Smooth muscle cell of the brain vasculature (primary cell): ENCODE measurements at regions not wholly inside any gene's neighbourhood (a gene's known extent, or its start where the extent isn't known, plus 50 kb on each side); places are given as distances from the start of the nearest gene placed in this dataset.
"Not testable (repeated sequence)": the region's sequence is repeated elsewhere in the genome, so short reads cannot be mapped to it uniquely, and the experiment has no call there.

Experiments
- DNase-seq: peaks from one replicate; pipeline ENCODE4 v3.0.0-alpha.2; 2012; ENCODE audit warnings: low read depth, low spot score

GRCh38 chr5:36526537-36526936 lies 79.9 kb upstream of the SLC1A3 start:
- DNase-seq = no peak

DNA sequence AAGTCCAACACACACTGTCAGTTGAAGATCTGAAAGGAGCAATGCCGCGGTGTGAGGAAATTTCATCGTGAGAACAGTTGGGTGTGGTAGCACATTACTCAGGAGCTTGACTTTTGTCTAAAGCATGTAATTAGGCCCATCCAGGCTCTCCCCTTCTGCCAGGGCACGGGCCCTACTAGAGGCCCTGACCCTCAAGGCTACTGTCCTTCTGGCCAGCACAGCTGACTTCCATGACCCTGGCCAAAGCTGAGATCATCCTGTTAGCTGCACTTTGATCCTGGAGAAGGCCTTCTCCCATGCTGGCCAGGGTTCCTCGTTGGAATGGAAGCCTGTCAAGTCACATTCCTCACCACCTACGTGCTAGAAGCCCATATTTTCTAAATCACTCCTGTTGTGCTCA lies 77.8 kb upstream of the SLC1A3 start:
- no peak for DNase-seq

GRCh38 chr5:36529142-36529541 lies 77.3 kb upstream of the SLC1A3 start:
- DNase-seq = no peak

DNA sequence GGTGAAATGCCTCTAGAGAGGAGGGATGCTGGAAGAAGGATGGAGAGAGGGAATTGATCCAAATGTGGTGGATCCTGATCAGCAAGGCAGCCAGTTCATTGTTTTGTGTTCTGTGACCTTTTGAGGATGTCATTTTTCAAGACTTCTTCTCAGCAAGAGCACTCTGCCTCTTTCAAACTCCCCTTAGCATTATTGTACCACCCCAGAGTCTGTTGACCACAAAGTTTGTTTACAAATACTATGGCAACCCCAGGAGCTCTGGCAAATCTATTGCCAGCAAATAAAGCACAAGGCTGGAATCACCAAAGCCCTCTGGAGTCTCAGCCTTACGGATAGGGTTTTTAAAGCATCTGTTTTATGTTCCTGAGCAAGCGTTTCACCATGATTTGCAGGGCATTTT lies 76.2 kb upstream of the SLC1A3 start:
- peak; percentile 82 for DNase-seq

DNA sequence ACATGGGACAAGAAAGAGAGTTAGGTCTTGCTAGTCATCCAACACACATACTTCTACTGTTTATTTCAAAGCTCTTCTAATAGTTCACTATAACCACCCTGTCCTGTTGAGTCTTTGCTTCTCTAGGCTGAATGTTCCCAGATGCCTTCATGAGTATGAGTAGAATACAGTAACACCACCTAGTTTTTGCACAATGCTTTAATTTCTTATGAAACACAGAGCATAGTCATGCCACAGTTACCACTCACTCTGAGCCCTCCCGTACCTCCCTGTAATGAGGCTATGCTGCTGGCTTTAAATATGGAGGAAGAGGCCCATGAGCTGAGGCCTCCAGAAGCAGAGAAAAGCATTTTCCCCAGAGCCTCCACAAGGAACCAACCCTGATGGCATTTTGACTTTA lies 75.0 kb upstream of the SLC1A3 start:
- DNase-seq = no peak

DNA sequence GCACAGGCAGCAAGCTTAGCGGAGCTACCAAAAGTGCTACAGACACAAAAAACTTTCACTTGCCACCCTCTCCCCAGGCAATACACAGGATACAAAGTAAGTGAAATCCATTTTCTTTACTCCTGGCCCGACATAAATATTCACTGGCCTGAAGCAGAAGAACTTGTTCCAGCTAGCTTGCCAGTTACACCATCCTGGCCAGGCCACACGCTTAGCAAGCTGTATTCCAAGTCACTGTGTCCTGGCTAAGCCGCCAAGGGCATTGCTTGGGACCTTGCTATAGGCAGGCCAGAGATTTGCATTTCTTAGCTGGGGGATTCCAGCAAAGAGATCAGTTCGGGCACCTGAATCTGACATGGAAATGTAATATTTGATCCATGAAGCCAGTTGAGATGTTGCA lies 71.0 kb upstream of the SLC1A3 start:
- DNase-seq = no peak

DNA sequence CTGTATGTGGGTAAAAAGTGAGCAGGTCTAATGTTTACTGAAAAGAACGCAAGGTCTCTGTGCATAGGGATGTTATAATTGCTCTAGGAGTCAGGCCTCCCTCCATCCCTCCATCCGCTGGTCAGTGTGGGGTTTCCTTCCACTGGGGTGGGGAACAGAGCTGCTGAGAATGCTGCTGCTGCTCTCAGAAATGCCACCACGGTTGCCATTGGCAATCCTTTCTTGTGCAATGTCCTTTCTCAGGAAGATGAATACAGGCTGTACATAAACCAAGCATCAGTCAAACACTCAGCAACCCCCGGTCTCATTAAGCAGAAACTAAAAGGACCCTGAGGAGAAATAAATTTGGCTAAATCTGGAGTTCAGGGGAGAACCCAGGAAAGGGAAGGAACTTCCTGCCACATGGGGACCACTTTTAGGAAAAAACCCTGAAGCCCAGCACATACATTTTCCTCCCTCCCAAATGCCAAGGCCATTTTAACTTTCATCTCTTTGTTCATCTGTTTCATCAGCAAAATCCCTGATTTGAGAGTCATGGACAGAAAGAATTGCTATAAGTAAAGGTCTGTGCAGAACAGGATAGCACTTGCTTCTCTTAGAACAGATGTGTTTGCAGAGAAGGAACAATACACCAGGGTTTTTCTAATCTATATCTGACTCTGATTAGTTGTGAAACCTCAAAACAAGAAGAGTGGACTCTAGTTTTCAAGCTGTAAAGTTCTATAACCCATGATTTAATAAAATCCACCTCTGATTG lies 70.4 kb upstream of the SLC1A3 start:
- DNase-seq = no peak

DNA sequence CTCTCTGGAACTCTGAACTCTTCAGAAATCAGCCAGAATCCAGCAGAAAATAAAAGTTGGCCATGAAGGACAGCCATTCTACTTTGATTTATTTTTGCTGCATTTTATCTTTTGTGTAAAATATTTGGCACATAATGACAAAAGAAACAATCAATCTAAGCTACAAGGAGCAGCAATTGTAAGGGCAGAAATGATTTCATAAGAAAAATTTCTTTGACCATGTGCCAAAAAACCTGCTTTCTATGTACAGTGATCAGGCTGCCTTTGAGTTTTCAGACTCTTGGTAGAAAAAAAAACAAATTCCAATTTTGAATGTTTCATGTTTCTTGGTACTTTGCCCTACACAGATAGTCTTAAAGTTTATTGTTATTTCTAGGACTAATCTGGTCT lies 69.8 kb upstream of the SLC1A3 start:
- no peak for DNase-seq

GRCh38 chr5:36537724-36538123 lies 68.7 kb upstream of the SLC1A3 start:
- DNase-seq = no peak

- DNase-seq = no peak
Measured at GRCh38 chr5:36552651-36553393, 53.6 kb upstream of the SLC1A3 start.

DNA sequence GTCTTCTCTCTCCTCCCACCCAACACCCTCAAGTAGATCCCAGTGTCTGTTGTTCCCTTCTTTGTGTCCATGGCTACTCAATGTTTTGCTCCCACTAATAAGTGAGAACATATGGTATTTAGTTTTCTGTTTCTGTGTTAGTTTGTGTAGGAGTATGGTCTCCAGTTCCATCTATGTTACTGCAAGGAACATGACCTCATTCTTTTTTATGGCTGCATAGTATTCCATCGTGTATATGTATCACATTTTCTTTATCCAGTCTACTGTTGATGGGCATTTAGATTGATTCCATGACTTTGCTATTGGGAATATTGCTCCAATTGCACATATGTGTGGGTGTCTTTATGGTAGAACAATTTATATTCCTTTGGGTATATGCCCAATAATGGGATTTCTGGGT lies 51.4 kb upstream of the SLC1A3 start:
- DNase-seq = not testable (repeated sequence)
